Colonic mucosa (tissue), 4 donors: ENCODE measurements at regions not wholly inside any gene's neighbourhood (a gene's known extent, or its start where the extent isn't known, plus 50 kb on each side); places are given as distances from the start of the nearest gene placed in this dataset.

Experiments
- DNase-seq: peaks from one replicate; pipeline ENCODE4 v3.0.0-alpha.2; 2020
- H3K27ac ChIP-seq: fragments of 200-600 bp; one replicate; pipeline ENCODE4 v1.8.0; 2021
- H3K27me3 ChIP-seq: fragments of 200-600 bp; one replicate; pipeline ENCODE4 v1.8.0; 2021
- H3K36me3 ChIP-seq: fragments of 200-600 bp; one replicate; pipeline ENCODE4 v1.8.0; 2021
- H3K4me1 ChIP-seq: fragments of 200-600 bp; one replicate; pipeline ENCODE4 v1.8.0; 2021; ENCODE audit warnings: mild to moderate bottlenecking
- H3K4me3 ChIP-seq: fragments of 200-600 bp; one replicate; pipeline ENCODE4 v1.8.0; 2021
- H3K9ac ChIP-seq, 2 donors: one replicate each; pipeline ENCODE4 v1.7.0; 2013; ENCODE audit warnings: control low read depth in 2 of 2, low read depth in 2 of 2, low read length in 2 of 2
- H3K9me3 ChIP-seq: fragments of 200-600 bp; one replicate; pipeline ENCODE4 v1.8.0; 2021
- intact Hi-C: fragments of 100-400 bp; cut with DNase I; formaldehyde crosslinking; loops from one replicate; pipeline ENCODE4 v1.14.1; 2022
- TF ChIP-seq, protein P1 (sequence below): fragments of 200-600 bp; IDR thresholded peaks from one replicate; pipeline ENCODE4 v1.8.0; 2022; ENCODE audit warnings: antibody characterized with exemption, mild to moderate bottlenecking
- donor health status: healthy.
- donor health status: DM: no; HTN: no; CAD: no.
- donor health status: DM: no; HTN: no; CAD: no.

DNA sequence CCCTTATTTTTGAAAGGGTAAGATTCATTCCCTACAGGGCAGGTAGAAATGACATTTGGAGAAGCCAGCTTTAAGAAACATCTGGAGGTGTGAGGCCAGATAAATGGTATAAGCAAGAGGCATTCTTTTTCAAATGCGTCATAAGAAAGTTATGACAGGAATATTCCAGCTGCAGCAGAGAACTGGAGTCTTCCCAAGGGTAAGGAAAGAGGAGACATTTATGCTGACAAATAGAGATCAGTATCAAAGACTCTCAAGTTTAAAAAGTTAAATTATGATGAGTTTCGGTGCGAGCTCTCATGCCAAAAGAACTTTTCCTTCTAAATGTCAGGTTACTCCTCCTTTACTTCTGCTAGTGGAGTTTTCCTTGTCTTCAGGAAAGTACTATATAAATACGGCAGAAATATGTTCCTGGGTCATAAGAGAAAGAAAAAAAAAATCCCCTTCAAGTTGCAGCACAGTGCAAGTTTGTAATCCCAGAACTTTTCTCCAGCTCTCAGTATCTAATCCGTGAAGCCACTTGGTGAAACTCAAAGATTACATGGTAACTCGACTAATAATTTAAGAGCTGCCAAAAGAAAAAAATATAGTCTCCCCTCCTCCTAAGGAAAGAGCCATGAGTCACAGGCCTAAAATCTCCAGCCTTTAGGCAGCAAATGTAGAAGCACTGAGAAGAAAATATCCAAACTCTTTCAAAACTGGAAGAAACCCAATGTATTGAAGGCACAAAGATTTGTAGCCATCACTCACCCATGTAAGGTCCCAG is 428.1 kb downstream of the MEIS1 start:
- H3K9me3 ChIP-seq = no peaks in the 10 kb centered on the region
- DNase-seq = no peak
- H3K4me3 ChIP-seq = no peak overlapping the region
- H3K4me1 ChIP-seq = no peaks in the 10 kb centered on the region
- H3K27ac ChIP-seq = no peak overlapping the region
- intact Hi-C loops = no loop called here
- no peaks in the 10 kb centered on the region for H3K36me3 ChIP-seq
- no peaks in the 10 kb centered on the region for H3K27me3 ChIP-seq
- TF ChIP-seq, protein P1, sequence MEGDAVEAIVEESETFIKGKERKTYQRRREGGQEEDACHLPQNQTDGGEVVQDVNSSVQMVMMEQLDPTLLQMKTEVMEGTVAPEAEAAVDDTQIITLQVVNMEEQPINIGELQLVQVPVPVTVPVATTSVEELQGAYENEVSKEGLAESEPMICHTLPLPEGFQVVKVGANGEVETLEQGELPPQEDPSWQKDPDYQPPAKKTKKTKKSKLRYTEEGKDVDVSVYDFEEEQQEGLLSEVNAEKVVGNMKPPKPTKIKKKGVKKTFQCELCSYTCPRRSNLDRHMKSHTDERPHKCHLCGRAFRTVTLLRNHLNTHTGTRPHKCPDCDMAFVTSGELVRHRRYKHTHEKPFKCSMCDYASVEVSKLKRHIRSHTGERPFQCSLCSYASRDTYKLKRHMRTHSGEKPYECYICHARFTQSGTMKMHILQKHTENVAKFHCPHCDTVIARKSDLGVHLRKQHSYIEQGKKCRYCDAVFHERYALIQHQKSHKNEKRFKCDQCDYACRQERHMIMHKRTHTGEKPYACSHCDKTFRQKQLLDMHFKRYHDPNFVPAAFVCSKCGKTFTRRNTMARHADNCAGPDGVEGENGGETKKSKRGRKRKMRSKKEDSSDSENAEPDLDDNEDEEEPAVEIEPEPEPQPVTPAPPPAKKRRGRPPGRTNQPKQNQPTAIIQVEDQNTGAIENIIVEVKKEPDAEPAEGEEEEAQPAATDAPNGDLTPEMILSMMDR = no peak
- no peak overlapping the region for H3K9ac ChIP-seq

- DNase-seq = no peak
- Histone ChIP-seq H3K9ac (no peak overlapping the region), H3K27ac (no peak overlapping the region), H3K9me3 (no peaks in the 10 kb centered on the region), H3K4me1 (no peaks in the 10 kb centered on the region), H3K4me3 (no peak overlapping the region), H3K36me3 (no peaks in the 10 kb centered on the region), H3K27me3 (no peaks in the 10 kb centered on the region)
- TF ChIP-seq, protein P1 = no peak
- intact Hi-C loops = no loop called here
These were observed 430.2 kb downstream of the MEIS1 start for GRCh38 chr2:66865161-66865560.

- Histone ChIP-seq H3K4me1 (no peaks in the 10 kb centered on the region), H3K27ac (no peak overlapping the region), H3K9ac (no peak overlapping the region), H3K27me3 (no peaks in the 10 kb centered on the region), H3K36me3 (no peaks in the 10 kb centered on the region), H3K9me3 (no peaks in the 10 kb centered on the region), H3K4me3 (no peak overlapping the region)
- no peak for DNase-seq
- TF ChIP-seq, protein P1 = no peak
- intact Hi-C loops = no loop called here
These were observed 431.6 kb downstream of the MEIS1 start for GRCh38 chr2:66866331-66867062.

DNA sequence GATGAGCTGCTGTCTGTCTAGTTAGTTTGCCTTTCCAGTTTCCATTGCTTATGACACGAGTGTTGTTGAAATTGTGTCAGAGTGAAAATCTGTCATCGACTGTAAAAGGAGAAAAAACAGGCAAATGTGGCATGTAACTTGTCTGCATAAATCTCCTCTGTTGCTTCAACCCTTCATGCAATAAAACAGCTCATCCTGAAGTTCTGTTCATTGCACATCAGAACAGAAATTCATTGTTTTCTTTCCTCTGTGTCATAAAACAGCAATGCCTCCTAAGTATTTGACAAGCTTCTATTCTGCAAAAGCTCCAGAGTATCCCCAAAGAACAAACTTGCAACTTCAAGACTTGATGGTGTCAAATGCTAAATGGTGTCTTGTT is 432.1 kb downstream of the MEIS1 start:
- intact Hi-C loops = no loop called here
- H3K36me3 ChIP-seq = no peaks in the 10 kb centered on the region
- H3K27ac ChIP-seq = no peak overlapping the region
- no peak for DNase-seq
- no peak overlapping the region for H3K4me3 ChIP-seq
- TF ChIP-seq, protein P1 = no peak
- no peaks in the 10 kb centered on the region for H3K27me3 ChIP-seq
- no peaks in the 10 kb centered on the region for H3K4me1 ChIP-seq
- no peaks in the 10 kb centered on the region for H3K9me3 ChIP-seq
- no peak overlapping the region for H3K9ac ChIP-seq

DNA sequence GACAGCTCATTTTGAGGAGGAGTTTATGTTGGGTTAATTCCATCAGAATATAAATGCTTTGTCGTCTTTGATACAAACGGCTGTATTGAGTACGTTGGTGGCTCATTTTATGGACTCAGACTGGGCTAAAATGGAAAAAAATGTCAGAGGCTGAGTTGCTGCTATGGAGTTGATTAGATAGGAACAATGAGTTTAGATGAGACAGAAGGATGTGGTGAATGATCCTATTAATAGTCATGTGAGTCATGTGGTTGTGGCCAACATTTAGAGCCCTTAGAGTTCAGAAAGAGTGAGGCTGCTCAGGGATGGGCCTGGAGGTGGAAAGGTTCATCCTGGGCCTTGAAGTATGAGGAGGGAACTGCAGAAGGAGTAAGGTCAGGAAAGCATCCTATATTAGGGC is 434.2 kb downstream of the MEIS1 start:
- intact Hi-C loops = no loop called here
- DNase-seq = no peak
- Histone ChIP-seq H3K9me3 (no peaks in the 10 kb centered on the region), H3K9ac (no peak overlapping the region), H3K4me3 (no peak overlapping the region), H3K27me3 (no peaks in the 10 kb centered on the region), H3K36me3 (no peaks in the 10 kb centered on the region), H3K4me1 (no peaks in the 10 kb centered on the region), H3K27ac (no peak overlapping the region)
- TF ChIP-seq, protein P1 = no peak
